OCI-LY1 (cell line): ENCODE measurements at regions not wholly inside any gene's neighbourhood (a gene's known extent, or its start where the extent isn't known, plus 50 kb on each side); places are given as distances from the start of the nearest gene placed in this dataset.

Source experiments
- CTCF ChIP-seq: fragments of 200-600 bp; sonication (generic), shearing (Covaris generic); IDR thresholded peaks from 2 replicates; pipeline ENCODE4 v1.5.1; 2017; ENCODE audit warnings: mild to moderate bottlenecking, antibody characterized with exemption, low read length, moderate library complexity, mixed read lengths
- EZH2 ChIP-seq: fragments of 200-600 bp; sonication (generic), shearing (Covaris generic); IDR thresholded peaks from 2 replicates; pipeline ENCODE4 v1.8.0; 2017; ENCODE audit warnings: borderline replicate concordance, mixed run types, mild to moderate bottlenecking, antibody characterized with exemption, low read length, moderate library complexity, mixed read lengths

GRCh38 chrX:40197071-40197470 is 99.3 kb upstream of the BCOR start:
- TF ChIP-seq CTCF (no peak), EZH2 (no peak)
